ENCODE measurements at regions not wholly inside any gene's neighbourhood (a gene's known extent, or its start where the extent isn't known, plus 50 kb on each side); places are given as distances from the start of the nearest gene placed in this dataset.
"Not testable (repeated sequence)": the region's sequence is repeated elsewhere in the genome, so short reads cannot be mapped to it uniquely, and the experiment has no call there.

GRCh38 chr6:3921663-3922062 is 72.5 kb downstream of the FAM50B start:
- no peak for DNase-seq

GRCh38 chr6:3922619-3923018 is 73.4 kb downstream of the FAM50B start:
- not testable (repeated sequence) for DNase-seq

GRCh38 chr6:3925223-3926149 is 76.3 kb downstream of the FAM50B start:
- DNase-seq: not testable (repeated sequence)

GRCh38 chr6:3926150-3926482 is 76.9 kb downstream of the FAM50B start:
- DNase-seq: no peak

GRCh38 chr6:3928111-3928510 is 78.9 kb downstream of the FAM50B start:
- DNase-seq: no peak

GRCh38 chr6:3929281-3929798 is 80.2 kb downstream of the FAM50B start:
- no peak for DNase-seq

- no peak for DNase-seq
Observed at GRCh38 chr6:3937438-3937837, 88.3 kb downstream of the FAM50B start.

GRCh38 chr6:3938715-3939367 is 89.7 kb downstream of the FAM50B start:
- DNase-seq: no peak

- DNase-seq: no peak
Observed at GRCh38 chr6:3939368-3939958, 90.3 kb downstream of the FAM50B start.

- no peak for DNase-seq
Observed at GRCh38 chr6:3939964-3940363, 90.8 kb downstream of the FAM50B start.

- no peak for DNase-seq
Observed at GRCh38 chr6:3940703-3941102, 91.5 kb downstream of the FAM50B start.

GRCh38 chr6:3943331-3943765 is 94.2 kb downstream of the FAM50B start:
- no peak for DNase-seq

- no peak for DNase-seq
Observed at GRCh38 chr6:3944246-3944645, 95.1 kb downstream of the FAM50B start.

GRCh38 chr6:3946778-3947177 is 97.6 kb downstream of the FAM50B start:
- no peak for DNase-seq

- no peak for DNase-seq
Observed at GRCh38 chr6:3948866-3949265, 99.7 kb downstream of the FAM50B start.

- DNase-seq: no peak
Observed at GRCh38 chr6:3949521-3949920, 100.3 kb downstream of the FAM50B start.

- DNase-seq: no peak
Observed at GRCh38 chr6:3956054-3956453, 106.9 kb downstream of the FAM50B start.

- no peak for DNase-seq
Observed at GRCh38 chr6:3957321-3957720, 108.1 kb downstream of the FAM50B start.

- DNase-seq: no peak
Observed at GRCh38 chr6:3958255-3958654, 109.1 kb downstream of the FAM50B start.

GRCh38 chr6:3959385-3959784 is 110.2 kb downstream of the FAM50B start:
- DNase-seq: no peak

- no peak for DNase-seq
Observed at GRCh38 chr6:3960754-3961361, 111.7 kb downstream of the FAM50B start.

GRCh38 chr6:3961581-3962215 is 112.5 kb downstream of the FAM50B start:
- no peak for DNase-seq
